NT2/D1 (cell line): ENCODE measurements at regions not wholly inside any gene's neighbourhood (a gene's known extent, or its start where the extent isn't known, plus 50 kb on each side); places are given as distances from the start of the nearest gene placed in this dataset.

Experiments used
- YY1 ChIP-seq: IDR thresholded peaks from 2 replicates; pipeline ENCODE4 v1.6.1; 2011; ENCODE audit not compliant: insufficient read length, insufficient read depth
- ZNF274 ChIP-seq: IDR thresholded peaks from 2 replicates; pipeline ENCODE4 v1.6.1; 2011; ENCODE audit warnings: mild to moderate bottlenecking, low read depth, low read length

- TF ChIP-seq YY1 (no peak), ZNF274 (no peak)
Observed at GRCh38 chr3:82891028-82891427, 1129.6 kb upstream of the GBE1 start.
